Adrenal gland (tissue), 9 donors: ENCODE measurements at regions not wholly inside any gene's neighbourhood (a gene's known extent, or its start where the extent isn't known, plus 50 kb on each side); places are given as distances from the start of the nearest gene placed in this dataset.

Source experiments
- DNase-seq, 7 donors: peaks; one replicate each; pipeline ENCODE4 v3.0.0-alpha.2; 2019 to 2020
- H3K27ac ChIP-seq, 5 donors: fragments of 200-600 bp; sonication (generic) in 4 of 5; 1 replicate in 3 of 5; 2 replicates in 2 of 5; pipeline versions ENCODE4 v1.5.1 to v1.8.0; 2016 to 2020; ENCODE audit warnings: mild to moderate bottlenecking in 1 of 5
- H3K27me3 ChIP-seq: fragments of 200-600 bp; 2 replicates; pipeline ENCODE4 v1.8.0; 2021
- H3K36me3 ChIP-seq, 2 donors: fragments of 200-600 bp; replicated peaks in 1 of 2; 1 replicate in 1 of 2; 2 replicates in 1 of 2; pipeline versions ENCODE4 v1.5.1 to v1.8.0; 2018 to 2022
- H3K4me1 ChIP-seq, 2 donors: fragments of 200-600 bp; replicated peaks in 1 of 2; 1 replicate in 1 of 2; 2 replicates in 1 of 2; pipeline versions ENCODE4 v1.5.1 to v1.8.0; 2018 to 2021
- H3K4me3 ChIP-seq, 4 donors: fragments of 200-600 bp; sonication (generic) in 3 of 4; one replicate each; pipeline ENCODE4 v1.5.1; 2016 to 2018
- H3K9me3 ChIP-seq, 3 donors: fragments of 200-600 bp; sonication (generic) in 1 of 3; replicated peaks in 1 of 3; 1 replicate in 2 of 3; 2 replicates in 1 of 3; pipeline versions ENCODE4 v1.5.1 to v1.8.0; 2016 to 2021
- CTCF ChIP-seq, 6 experiments: fragments of 450-650 bp in 4 of 6; fragments of 200-600 bp in 2 of 6; sonication (generic) in 1 of 6; IDR thresholded peaks; 1 replicate in 5 of 6; 2 replicates in 1 of 6; pipeline versions ENCODE4 v1.5.1 to v1.8.0; 2016 to 2021; ENCODE audit warnings: antibody characterized with exemption in 6 of 6, mild to moderate bottlenecking in 2 of 6, moderate library complexity in 1 of 6
- POLR2A ChIP-seq, 2 donors: fragments of 450-650 bp; IDR thresholded peaks; one replicate each; pipeline ENCODE4 v1.6.1; 2017; ENCODE audit warnings: antibody characterized with exemption in 2 of 2, mild to moderate bottlenecking in 2 of 2, moderate library complexity in 1 of 2
- WGBS, 4 donors: extraction: QIAGEN DNeasy Blood & Tissue Kit in 2 of 4; methylation state at CpG; one replicate each; pipeline versions ENCODE4 v1.1.5 to v1.1.7; 2013 to 2017; 5-methylcytosine and 5-hydroxymethylcytosine counted together
- intact Hi-C, 2 donors: fragments of 100-400 bp; cut with DNase I; formaldehyde crosslinking; loops; one replicate each; pipeline versions ENCODE4 v1.14.1 to v1.15.0; 2022 to 2023
- donor health status: healthy with polysubstance abuse.
- donor health status: Bipolar disorder and iron deficiency.
- donor health status: DM: yes; HTN: yes; CAD: no.
- donor health status: DM: no; HTN: no; CAD: no.
- donor health status: DM: no; HTN: no; CAD: no.

- Histone ChIP-seq H3K36me3 (no peaks in the 10 kb centered on the region), H3K4me1 (no peaks in the 10 kb centered on the region)
Observed at GRCh38 chr1:61572046-61572445, 152.9 kb downstream of the TM2D1 start.

GRCh38 chr1:61570191-61570590, 154.8 kb downstream of the TM2D1 start:
- H3K27me3 ChIP-seq = no peaks in the 10 kb centered on the region
- 57 to 89% (median 76%) methylated on average over 1 of the region's 1 CpG for WGBS, 4 donors
- intact Hi-C loops = no loop called here
- DNase-seq = no peak
- no peaks in the 10 kb centered on the region for H3K9me3 ChIP-seq
- H3K27ac ChIP-seq = no peak overlapping the region
- TF ChIP-seq CTCF (IDR thresholded peaks at IDR 0.05) (no peak), POLR2A (IDR thresholded peaks at IDR 0.05) (no peak)
- H3K36me3 ChIP-seq = no peaks in the 10 kb centered on the region
- no peaks in the 10 kb centered on the region for H3K4me1 ChIP-seq
- no peak overlapping the region for H3K4me3 ChIP-seq

More at GRCh38 chr1:61572046-61572445, 152.9 kb downstream of the TM2D1 start:
- TF ChIP-seq CTCF (IDR thresholded peaks at IDR 0.05) = no peak
- no peak for TF ChIP-seq POLR2A (IDR thresholded peaks at IDR 0.05)
- Histone ChIP-seq H3K9me3 (no peaks in the 10 kb centered on the region), H3K27ac (no peak overlapping the region), H3K4me3 (no peak overlapping the region), H3K27me3 (no peaks in the 10 kb centered on the region)
- no peak for DNase-seq
- 65 to 82% (median 75%) methylated on average over 3 of the region's 3 CpGs for WGBS, 4 donors
- intact Hi-C loops = no loop called here

GRCh38 chr1:61569303-61569621, 155.7 kb downstream of the TM2D1 start:
- Histone ChIP-seq H3K9me3 (no peaks in the 10 kb centered on the region), H3K4me3 (no peak overlapping the region), H3K4me1 (no peaks in the 10 kb centered on the region), H3K27ac (no peak overlapping the region), H3K27me3 (no peaks in the 10 kb centered on the region), H3K36me3 (no peaks in the 10 kb centered on the region)
- intact Hi-C loops = no loop called here
- WGBS, 4 donors = 47 to 79% (median 62%) methylated on average over 2 of the region's 2 CpGs
- DNase-seq = no peak
- TF ChIP-seq CTCF (IDR thresholded peaks at IDR 0.05) (no peak), POLR2A (IDR thresholded peaks at IDR 0.05) (no peak)

- no peak for DNase-seq
- intact Hi-C loops = no loop called here
- H3K4me3 ChIP-seq = no peak overlapping the region
- no peaks in the 10 kb centered on the region for H3K9me3 ChIP-seq
- H3K27me3 ChIP-seq = no peaks in the 10 kb centered on the region
- 65 to 70% (median 68%) methylated on average over 5 of the region's 5 CpGs for WGBS, 4 donors
- H3K27ac ChIP-seq = no peak overlapping the region
- TF ChIP-seq CTCF (IDR thresholded peaks at IDR 0.05) (no peak), POLR2A (IDR thresholded peaks at IDR 0.05) (no peak)
- H3K36me3 ChIP-seq = no peaks in the 10 kb centered on the region
- H3K4me1 ChIP-seq = no peaks in the 10 kb centered on the region
Observed at GRCh38 chr1:61568460-61569302, 156.3 kb downstream of the TM2D1 start.
